DND-41 (cell line): ENCODE measurements at regions not wholly inside any gene's neighbourhood (a gene's known extent, or its start where the extent isn't known, plus 50 kb on each side); places are given as distances from the start of the nearest gene placed in this dataset.
"Not testable (repeated sequence)": the region's sequence is repeated elsewhere in the genome, so short reads cannot be mapped to it uniquely, and the experiment has no call there.

Experiments used
- ATAC-seq: fragments of 200-7000 bp; cut with Tn5 transposase; 3 replicates; pipeline ENCODE4 v1.9.1; 2021; ENCODE audit warnings: low read depth; ENCODE audit not compliant: insufficient read depth
- DNase-seq: peaks from one replicate; pipeline ENCODE4 v3.0.0-alpha.2; 2020
- H2AFZ ChIP-seq: 2 replicates; pipeline ENCODE4 v1.6.0; 2012; ENCODE audit warnings: low read depth, low read length
- H3K27ac ChIP-seq: 2 replicates; pipeline ENCODE4 v1.5.1; 2012; ENCODE audit warnings: low read length, inconsistent platforms
- H3K27me3 ChIP-seq: fragments of 200-600 bp; sonication (generic); 2 replicates; pipeline ENCODE4 v1.6.0; 2012; ENCODE audit warnings: low read length, mild to moderate bottlenecking, inconsistent platforms; ENCODE audit not compliant: insufficient read depth, poor library complexity
- H3K36me3 ChIP-seq: 2 replicates; pipeline ENCODE4 v1.5.1; 2012; ENCODE audit warnings: low read length, inconsistent platforms; ENCODE audit not compliant: insufficient read depth
- H3K4me1 ChIP-seq: 2 replicates; pipeline ENCODE4 v1.5.1; 2012; ENCODE audit warnings: mild to moderate bottlenecking, low read length; ENCODE audit not compliant: insufficient read depth
- H3K4me2 ChIP-seq: 2 replicates; pipeline ENCODE4 v1.6.0; 2012; ENCODE audit warnings: mild to moderate bottlenecking, moderate library complexity, low read length, inconsistent platforms; ENCODE audit not compliant: insufficient read depth
- H3K4me3 ChIP-seq, 2 experiments: fragments of 200-600 bp in 1 of 2; shearing (Covaris generic) in 1 of 2; 2 replicates each; pipeline ENCODE4 v1.5.1; 2012 to 2016; ENCODE audit warnings: inconsistent platforms in 2 of 2, low read length in 2 of 2, mild to moderate bottlenecking in 2 of 2, low read depth in 1 of 2, moderate library complexity in 1 of 2
- H3K79me2 ChIP-seq: 2 replicates; pipeline ENCODE4 v1.6.0; 2012; ENCODE audit warnings: low read length, inconsistent platforms; ENCODE audit not compliant: insufficient read depth
- H3K9ac ChIP-seq: 2 replicates; pipeline ENCODE4 v1.6.0; 2012; ENCODE audit warnings: low read depth, mild to moderate bottlenecking, inconsistent platforms, low read length, moderate library complexity
- H3K9me3 ChIP-seq: 2 replicates; pipeline ENCODE4 v1.5.1; 2012; ENCODE audit warnings: low read length, moderate library complexity, mild to moderate bottlenecking, inconsistent platforms; ENCODE audit not compliant: insufficient read depth, severe bottlenecking
- H4K20me1 ChIP-seq: 2 replicates; pipeline ENCODE4 v1.6.0; 2012; ENCODE audit warnings: low read length; ENCODE audit not compliant: insufficient read depth
- EZH2 ChIP-seq: IDR thresholded peaks from 3 replicates; pipeline ENCODE4 v1.6.1; 2012; ENCODE audit warnings: borderline replicate concordance, low read depth, mild to moderate bottlenecking, moderate library complexity, low read length, inconsistent platforms; ENCODE audit not compliant: severe bottlenecking
- TF ChIP-seq, protein P1 (sequence below): IDR thresholded peaks from 2 replicates; pipeline ENCODE4 v1.5.1; 2012; ENCODE audit warnings: borderline replicate concordance, low read length, moderate library complexity, mild to moderate bottlenecking; ENCODE audit not compliant: poor library complexity, severe bottlenecking; ENCODE audit errors: extremely low read depth

DNA sequence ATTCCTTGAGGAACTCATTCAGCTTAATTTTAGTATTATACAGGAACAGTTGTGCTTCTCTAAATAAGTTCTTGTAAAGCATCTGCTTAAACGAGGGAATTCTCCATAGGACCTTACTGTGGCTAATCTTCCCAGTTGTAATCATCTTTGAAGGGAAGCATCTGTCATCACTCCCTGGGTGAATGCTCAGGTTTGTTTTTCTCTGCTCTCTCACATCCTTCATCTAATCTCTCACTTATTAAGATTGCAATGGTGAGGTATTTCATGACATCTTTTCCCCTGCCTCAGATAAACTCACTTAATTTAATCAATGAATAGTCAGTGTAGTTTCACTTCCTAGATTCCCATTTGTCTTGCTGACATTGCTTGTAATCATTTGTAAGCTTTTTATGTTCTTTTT is 121.8 kb upstream of the ADAMTS3 start:
- H3K9ac ChIP-seq = no peak overlapping the region
- H2AFZ ChIP-seq = no peak overlapping the region
- H3K36me3 ChIP-seq = no peaks in the 10 kb centered on the region
- DNase-seq (no peak), ATAC-seq (no peak)
- no peaks in the 10 kb centered on the region for H3K9me3 ChIP-seq
- peaks cover 3% of the 10 kb centered on the region for H3K27me3 ChIP-seq
- no peak overlapping the region for H3K27ac ChIP-seq
- H3K4me3 ChIP-seq = no peak overlapping the region
- H3K79me2 ChIP-seq = no peaks in the 10 kb centered on the region
- H3K4me2 ChIP-seq = no peak overlapping the region
- H4K20me1 ChIP-seq = no peaks in the 10 kb centered on the region
- TF ChIP-seq, protein P1, sequence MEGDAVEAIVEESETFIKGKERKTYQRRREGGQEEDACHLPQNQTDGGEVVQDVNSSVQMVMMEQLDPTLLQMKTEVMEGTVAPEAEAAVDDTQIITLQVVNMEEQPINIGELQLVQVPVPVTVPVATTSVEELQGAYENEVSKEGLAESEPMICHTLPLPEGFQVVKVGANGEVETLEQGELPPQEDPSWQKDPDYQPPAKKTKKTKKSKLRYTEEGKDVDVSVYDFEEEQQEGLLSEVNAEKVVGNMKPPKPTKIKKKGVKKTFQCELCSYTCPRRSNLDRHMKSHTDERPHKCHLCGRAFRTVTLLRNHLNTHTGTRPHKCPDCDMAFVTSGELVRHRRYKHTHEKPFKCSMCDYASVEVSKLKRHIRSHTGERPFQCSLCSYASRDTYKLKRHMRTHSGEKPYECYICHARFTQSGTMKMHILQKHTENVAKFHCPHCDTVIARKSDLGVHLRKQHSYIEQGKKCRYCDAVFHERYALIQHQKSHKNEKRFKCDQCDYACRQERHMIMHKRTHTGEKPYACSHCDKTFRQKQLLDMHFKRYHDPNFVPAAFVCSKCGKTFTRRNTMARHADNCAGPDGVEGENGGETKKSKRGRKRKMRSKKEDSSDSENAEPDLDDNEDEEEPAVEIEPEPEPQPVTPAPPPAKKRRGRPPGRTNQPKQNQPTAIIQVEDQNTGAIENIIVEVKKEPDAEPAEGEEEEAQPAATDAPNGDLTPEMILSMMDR = no peak
- TF ChIP-seq EZH2 = no peak
- no peaks in the 10 kb centered on the region for H3K4me1 ChIP-seq

DNA sequence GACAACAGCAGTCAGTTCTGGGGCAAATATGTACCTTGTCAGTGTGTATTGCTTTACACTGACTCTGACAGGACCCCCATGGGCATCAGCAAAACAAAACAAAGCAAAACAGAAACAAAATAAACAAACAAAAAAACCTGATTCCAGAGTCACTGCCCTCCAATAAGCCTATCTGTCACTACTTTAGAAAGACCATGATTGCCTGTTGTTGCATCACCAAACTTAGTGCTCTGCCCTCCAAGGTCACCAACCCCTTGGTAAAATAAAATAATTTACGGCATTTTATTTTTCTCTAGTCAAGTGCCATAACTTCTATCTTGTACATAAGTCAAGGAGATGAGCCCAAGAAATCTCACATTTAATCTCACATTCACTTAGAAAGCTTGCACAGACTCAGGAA is 120.9 kb upstream of the ADAMTS3 start:
- Histone ChIP-seq H3K4me3 (no peak overlapping the region), H4K20me1 (no peaks in the 10 kb centered on the region), H3K27me3 (peaks cover 3% of the 10 kb centered on the region), H3K4me1 (no peaks in the 10 kb centered on the region), H3K4me2 (no peak overlapping the region), H3K36me3 (no peaks in the 10 kb centered on the region), H3K27ac (no peak overlapping the region), H2AFZ (no peak overlapping the region), H3K9me3 (no peaks in the 10 kb centered on the region), H3K9ac (no peak overlapping the region), H3K79me2 (no peaks in the 10 kb centered on the region)
- no peak for DNase-seq
- TF ChIP-seq, protein P1 = no peak
- no peak for TF ChIP-seq EZH2
- ATAC-seq = no peak

DNA sequence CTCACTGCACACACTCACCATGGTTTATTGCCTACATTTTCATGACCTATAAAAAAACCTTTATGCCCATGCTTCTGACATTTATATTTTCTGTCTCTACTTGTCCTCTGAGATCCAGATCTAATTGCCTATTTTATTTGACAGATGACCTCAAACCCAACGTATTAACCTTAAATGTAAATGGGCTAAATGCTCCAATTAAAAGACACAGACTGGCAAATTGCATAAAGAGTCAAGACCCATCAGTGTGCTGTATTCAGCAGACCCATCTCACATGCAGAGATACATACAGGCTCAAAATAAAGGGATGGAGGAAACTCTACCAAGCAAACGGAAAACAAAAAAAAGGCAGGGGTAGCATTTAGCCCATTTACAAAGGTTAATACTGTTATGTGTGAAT is 117.4 kb upstream of the ADAMTS3 start:
- not testable (repeated sequence) for ATAC-seq, H3K4me3 ChIP-seq, DNase-seq, H3K79me2 ChIP-seq, H3K9me3 ChIP-seq, H3K27me3 ChIP-seq, H3K4me1 ChIP-seq, H3K36me3 ChIP-seq, H3K4me2 ChIP-seq, H4K20me1 ChIP-seq, H3K9ac ChIP-seq, H2AFZ ChIP-seq, H3K27ac ChIP-seq

DNA sequence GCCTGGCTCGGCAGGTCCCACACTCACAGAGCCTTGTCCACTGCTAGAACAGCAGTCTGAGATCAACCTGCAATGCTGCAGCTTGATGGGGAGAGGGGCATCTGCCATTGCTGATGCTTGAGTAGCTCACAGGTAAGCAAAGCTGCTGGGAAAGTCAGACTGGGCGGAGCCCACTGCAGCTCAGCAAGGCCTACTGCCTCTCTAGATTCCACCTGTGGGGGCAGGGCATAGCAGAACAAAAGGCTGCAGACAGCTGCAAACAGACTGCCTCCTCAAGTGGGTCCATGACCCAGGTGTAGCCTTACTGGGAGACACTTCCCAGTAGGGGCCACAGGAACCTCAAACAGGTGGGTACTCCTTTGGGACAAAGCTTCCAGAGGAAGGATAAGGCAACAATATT is 110.6 kb upstream of the ADAMTS3 start:
- no peak for TF ChIP-seq EZH2
- TF ChIP-seq, protein P1 = no peak
- no peaks in the 10 kb centered on the region for H3K4me1 ChIP-seq
- H3K9ac ChIP-seq = no peak overlapping the region
- H2AFZ ChIP-seq = no peak overlapping the region
- H3K27ac ChIP-seq = no peak overlapping the region
- ATAC-seq (no peak), DNase-seq (no peak)
- H4K20me1 ChIP-seq = no peaks in the 10 kb centered on the region
- no peaks in the 10 kb centered on the region for H3K79me2 ChIP-seq
- H3K4me2 ChIP-seq = no peak overlapping the region
- H3K36me3 ChIP-seq = no peaks in the 10 kb centered on the region
- H3K27me3 ChIP-seq = no peaks in the 10 kb centered on the region
- H3K9me3 ChIP-seq = no peaks in the 10 kb centered on the region
- no peak overlapping the region for H3K4me3 ChIP-seq
